ENCODE measurements at regions not wholly inside any gene's neighbourhood (a gene's known extent, or its start where the extent isn't known, plus 50 kb on each side); places are given as distances from the start of the nearest gene placed in this dataset.
"Not testable (repeated sequence)": the region's sequence is repeated elsewhere in the genome, so short reads cannot be mapped to it uniquely, and the experiment has no call there.

- Histone ChIP-seq H3K27me3 (ENCODE audit: control insufficient read depth in 4 of 4, insufficient read depth in 4 of 4, low read length in 3 of 4) (no peaks in the 10 kb centered on the region), H3K9me3 (ENCODE audit: control insufficient read depth in 4 of 4, low read length in 3 of 4) (no peaks in the 10 kb centered on the region), H3K4me1 (ENCODE audit: control insufficient read depth in 4 of 4, insufficient read depth in 4 of 4, low read length in 3 of 4) (no peaks in the 10 kb centered on the region), H3K9ac (ENCODE audit: low read depth in 1 of 2, low read length in 2 of 2) (no peak overlapping the region), H3K4me3 (ENCODE audit: low read depth in 1 of 3, low read length in 3 of 3) (no peak overlapping the region), H3K27ac (ENCODE audit: low read depth in 1 of 2, low read length in 2 of 2) (no peak overlapping the region), H3K36me3 (ENCODE audit: control insufficient read depth in 4 of 4, insufficient read depth in 3 of 4, low read depth in 1 of 4, low read length in 3 of 4) (no peaks in the 10 kb centered on the region)
- TF ChIP-seq REST (IDR thresholded peaks at IDR 0.05) = no peak
- TF ChIP-seq CTCF (IDR thresholded peaks at IDR 0.05; ENCODE audit: low read depth, low read length, missing input control) = no peak
- no peak for TF ChIP-seq HNF4G (IDR thresholded peaks at IDR 0.05)
- WGBS = 86% methylated on average over 3 of the region's 3 CpGs
- DNase-seq (ENCODE audit: low spot score) = no peak
These were observed 102.1 kb upstream of the GPR6 start for GRCh38 chr6:109875973-109876372.

GRCh38 chr6:109877028-109878004 lies 100.8 kb upstream of the GPR6 start:
- Histone ChIP-seq H3K4me1 (ENCODE audit: control insufficient read depth in 4 of 4, insufficient read depth in 4 of 4, low read length in 3 of 4) (no peaks in the 10 kb centered on the region), H3K4me3 (ENCODE audit: low read depth in 1 of 3, low read length in 3 of 3) (no peak overlapping the region), H3K9ac (ENCODE audit: low read depth in 1 of 2, low read length in 2 of 2) (no peak overlapping the region), H3K27ac (ENCODE audit: low read depth in 1 of 2, low read length in 2 of 2) (no peak overlapping the region), H3K27me3 (ENCODE audit: control insufficient read depth in 4 of 4, insufficient read depth in 4 of 4, low read length in 3 of 4) (no peaks in the 10 kb centered on the region), H3K9me3 (ENCODE audit: control insufficient read depth in 4 of 4, low read length in 3 of 4) (no peaks in the 10 kb centered on the region), H3K36me3 (ENCODE audit: control insufficient read depth in 4 of 4, insufficient read depth in 3 of 4, low read depth in 1 of 4, low read length in 3 of 4) (no peaks in the 10 kb centered on the region)
- WGBS = 69% methylated on average over 10 of the region's 10 CpGs
- DNase-seq (ENCODE audit: low spot score) = no peak
- no peak for TF ChIP-seq HNF4G (IDR thresholded peaks at IDR 0.05)
- TF ChIP-seq MAX (IDR thresholded peaks at IDR 0.05) = no peak
- TF ChIP-seq REST (IDR thresholded peaks at IDR 0.05) = no peak
- no peak for TF ChIP-seq FOXA1 (IDR thresholded peaks at IDR 0.05)

GRCh38 chr6:109878005-109878690 lies 100.0 kb upstream of the GPR6 start:
- H3K4me1 ChIP-seq (ENCODE audit: control insufficient read depth in 4 of 4, insufficient read depth in 4 of 4, low read length in 3 of 4); DNase-seq (ENCODE audit: low spot score); H3K4me3 ChIP-seq (ENCODE audit: low read depth in 1 of 3, low read length in 3 of 3); H3K27ac ChIP-seq (ENCODE audit: low read depth in 1 of 2, low read length in 2 of 2); H3K27me3 ChIP-seq (ENCODE audit: control insufficient read depth in 4 of 4, insufficient read depth in 4 of 4, low read length in 3 of 4); H3K9ac ChIP-seq (ENCODE audit: low read depth in 1 of 2, low read length in 2 of 2); H3K9me3 ChIP-seq (ENCODE audit: control insufficient read depth in 4 of 4, low read length in 3 of 4); H3K36me3 ChIP-seq (ENCODE audit: control insufficient read depth in 4 of 4, insufficient read depth in 3 of 4, low read depth in 1 of 4, low read length in 3 of 4): not testable (repeated sequence)
- 78% methylated on average over 9 of the region's 9 CpGs for WGBS

GRCh38 chr6:109879081-109879480 lies 99.0 kb upstream of the GPR6 start:
- H3K36me3 ChIP-seq (ENCODE audit: control insufficient read depth in 4 of 4, insufficient read depth in 3 of 4, low read depth in 1 of 4, low read length in 3 of 4); H3K9ac ChIP-seq (ENCODE audit: low read depth in 1 of 2, low read length in 2 of 2); H3K4me3 ChIP-seq (ENCODE audit: low read depth in 1 of 3, low read length in 3 of 3); H3K9me3 ChIP-seq (ENCODE audit: control insufficient read depth in 4 of 4, low read length in 3 of 4); H3K27me3 ChIP-seq (ENCODE audit: control insufficient read depth in 4 of 4, insufficient read depth in 4 of 4, low read length in 3 of 4); DNase-seq (ENCODE audit: low spot score); H3K4me1 ChIP-seq (ENCODE audit: control insufficient read depth in 4 of 4, insufficient read depth in 4 of 4, low read length in 3 of 4); H3K27ac ChIP-seq (ENCODE audit: low read depth in 1 of 2, low read length in 2 of 2): not testable (repeated sequence)
- 74% methylated on average over 5 of the region's 5 CpGs for WGBS

Measured in liver (tissue), 8 donors.